Ovary (tissue), 7 donors: ENCODE measurements at regions not wholly inside any gene's neighbourhood (a gene's known extent, or its start where the extent isn't known, plus 50 kb on each side); places are given as distances from the start of the nearest gene placed in this dataset.

ENCODE experiments used
- DNase-seq, 5 donors: peaks; one replicate each; pipeline ENCODE4 v3.0.0-alpha.2; 2019 to 2020
- H3K27ac ChIP-seq, 2 donors: fragments of 200-600 bp; one replicate each; pipeline versions ENCODE4 v1.5.1 to v1.8.0; 2019 to 2022
- H3K27me3 ChIP-seq: fragments of 200-600 bp; one replicate; pipeline ENCODE4 v1.8.0; 2022
- H3K36me3 ChIP-seq: fragments of 200-600 bp; sonication (generic); one replicate; pipeline ENCODE4 v1.5.1; 2019
- H3K4me1 ChIP-seq: one replicate; pipeline ENCODE4 v1.8.1; 2013; ENCODE audit warnings: mild to moderate bottlenecking, moderate library complexity; ENCODE audit not compliant: insufficient read depth
- H3K4me3 ChIP-seq: fragments of 200-600 bp; sonication (generic); one replicate; pipeline ENCODE4 v1.5.1; 2017
- H3K9me3 ChIP-seq, 2 donors: fragments of 200-600 bp in 1 of 2; sonication (generic) in 1 of 2; one replicate each; pipeline versions ENCODE4 v1.5.1 to v1.8.1; 2013 to 2019; ENCODE audit warnings: mild to moderate bottlenecking in 1 of 2, moderate library complexity in 1 of 2
- EP300 ChIP-seq: sonication (generic); formaldehyde crosslinking; IDR thresholded peaks from one replicate; pipeline ENCODE4 v1.6.1; 2017; ENCODE audit warnings: antibody characterized with exemption
- POLR2A ChIP-seq: fragments of 450-650 bp; IDR thresholded peaks from one replicate; pipeline ENCODE4 v1.6.1; 2017; ENCODE audit warnings: antibody characterized with exemption, mild to moderate bottlenecking, moderate library complexity
- WGBS, 3 donors: extraction: QIAGEN DNeasy Blood & Tissue Kit in 1 of 3; methylation state at CpG; one replicate each; pipeline versions ENCODE4 v1.1.5 to v1.1.7; 2013 to 2017; 5-methylcytosine and 5-hydroxymethylcytosine counted together
- intact Hi-C, 4 donors: fragments of 100-400 bp; cut with DNase I; formaldehyde crosslinking; loops; one replicate each; pipeline versions ENCODE4 v1.11.0 to v1.15.1; 2022 to 2023
- TF ChIP-seq, protein P1 (sequence below), 3 donors: fragments of 450-650 bp in 2 of 3; fragments of 200-600 bp in 1 of 3; IDR thresholded peaks; one replicate each; pipeline versions ENCODE4 v1.5.1 to v1.8.0; 2016 to 2022; ENCODE audit warnings: antibody characterized with exemption in 3 of 3, mild to moderate bottlenecking in 1 of 3
- donor health status: DM: no; HTN: no; CAD: no; lungs with moderate emphysema.
- donor health status: DM: no; HTN: no; CAD: no.
- donor health status: Bipolar disorder and iron deficiency.
- donor health status: DM: no; HTN: no; CAD: no.
- donor health status: DM: yes; HTN: yes; CAD: no.

DNA sequence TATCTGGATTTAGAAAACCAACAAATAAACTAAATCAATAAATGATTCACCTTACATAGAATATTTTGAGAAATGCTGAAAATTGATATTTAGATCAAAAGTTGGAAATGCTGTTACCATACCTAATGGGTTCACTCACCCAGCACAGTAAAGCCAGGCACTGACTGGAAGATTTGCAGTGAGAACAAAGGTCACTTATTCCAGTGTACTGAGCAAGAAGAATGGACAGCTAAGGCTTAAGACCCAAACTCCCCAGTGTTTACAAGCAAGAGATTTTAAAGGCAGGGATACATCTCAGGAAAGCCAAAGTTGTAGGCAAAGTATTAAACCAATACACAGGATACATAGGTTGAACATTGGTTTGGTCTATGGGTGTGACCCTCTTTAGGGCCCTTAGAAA is 523.9 kb upstream of the PCDH9 start:
- Histone ChIP-seq H3K9me3 (no peaks in the 10 kb centered on the region), H3K27me3 (no peaks in the 10 kb centered on the region), H3K27ac (no peak overlapping the region), H3K4me3 (no peak overlapping the region), H3K36me3 (no peaks in the 10 kb centered on the region), H3K4me1 (no peaks in the 10 kb centered on the region)
- DNase-seq = no peak
- intact Hi-C loops = no loop called here
- TF ChIP-seq POLR2A (no peak), EP300 (no peak)
- TF ChIP-seq, protein P1, sequence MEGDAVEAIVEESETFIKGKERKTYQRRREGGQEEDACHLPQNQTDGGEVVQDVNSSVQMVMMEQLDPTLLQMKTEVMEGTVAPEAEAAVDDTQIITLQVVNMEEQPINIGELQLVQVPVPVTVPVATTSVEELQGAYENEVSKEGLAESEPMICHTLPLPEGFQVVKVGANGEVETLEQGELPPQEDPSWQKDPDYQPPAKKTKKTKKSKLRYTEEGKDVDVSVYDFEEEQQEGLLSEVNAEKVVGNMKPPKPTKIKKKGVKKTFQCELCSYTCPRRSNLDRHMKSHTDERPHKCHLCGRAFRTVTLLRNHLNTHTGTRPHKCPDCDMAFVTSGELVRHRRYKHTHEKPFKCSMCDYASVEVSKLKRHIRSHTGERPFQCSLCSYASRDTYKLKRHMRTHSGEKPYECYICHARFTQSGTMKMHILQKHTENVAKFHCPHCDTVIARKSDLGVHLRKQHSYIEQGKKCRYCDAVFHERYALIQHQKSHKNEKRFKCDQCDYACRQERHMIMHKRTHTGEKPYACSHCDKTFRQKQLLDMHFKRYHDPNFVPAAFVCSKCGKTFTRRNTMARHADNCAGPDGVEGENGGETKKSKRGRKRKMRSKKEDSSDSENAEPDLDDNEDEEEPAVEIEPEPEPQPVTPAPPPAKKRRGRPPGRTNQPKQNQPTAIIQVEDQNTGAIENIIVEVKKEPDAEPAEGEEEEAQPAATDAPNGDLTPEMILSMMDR (IDR thresholded peaks at IDR 0.05) = no peak

DNA sequence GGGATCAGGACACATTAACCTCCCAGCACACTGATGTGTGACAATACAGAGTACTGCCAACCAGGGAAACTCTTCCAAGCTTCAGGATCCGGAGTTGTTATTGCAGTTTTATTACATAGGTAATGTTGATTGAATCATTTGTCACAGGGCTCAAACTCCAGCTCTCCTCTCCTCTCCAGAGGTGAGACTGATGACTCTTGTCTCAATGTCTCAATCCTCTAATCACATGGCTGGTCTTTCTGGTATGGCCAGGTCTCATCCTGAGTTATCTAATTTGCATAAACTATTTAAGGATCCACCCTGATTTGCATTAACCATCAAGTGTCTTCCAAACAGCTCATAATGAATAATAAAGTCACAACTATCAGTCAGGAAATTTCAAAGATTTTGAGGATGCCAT is 522.6 kb upstream of the PCDH9 start:
- H3K4me1 ChIP-seq = no peaks in the 10 kb centered on the region
- H3K27me3 ChIP-seq = no peaks in the 10 kb centered on the region
- no peak for TF ChIP-seq EP300
- TF ChIP-seq, protein P1 (IDR thresholded peaks at IDR 0.05) = no peak
- no peak for TF ChIP-seq POLR2A
- intact Hi-C loops = no loop called here
- 86 to 89% (median 89%) methylated on average over 1 of the region's 1 CpG for WGBS, 3 donors
- no peaks in the 10 kb centered on the region for H3K36me3 ChIP-seq
- no peak for DNase-seq
- no peak overlapping the region for H3K27ac ChIP-seq
- no peak overlapping the region for H3K4me3 ChIP-seq
- no peaks in the 10 kb centered on the region for H3K9me3 ChIP-seq

DNA sequence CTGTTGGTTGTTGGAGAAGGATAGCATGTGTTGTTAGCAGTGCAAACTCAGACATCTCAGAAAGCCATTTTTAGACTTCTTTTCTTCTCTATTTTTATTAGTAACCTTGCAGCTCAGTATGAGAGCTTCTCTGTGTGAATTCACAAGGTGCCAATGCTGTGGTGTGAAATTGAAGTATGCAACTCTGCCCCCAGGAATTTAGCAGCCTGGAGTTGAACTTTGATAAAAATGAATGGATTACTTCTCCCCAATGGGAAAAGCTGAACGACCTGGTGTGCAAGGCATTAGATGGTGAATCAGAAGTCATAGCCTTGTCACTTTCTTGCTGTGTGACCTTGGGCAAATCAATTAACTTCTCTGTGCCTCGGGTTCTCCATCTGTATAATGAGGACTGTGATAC is 512.3 kb upstream of the PCDH9 start:
- 8 to 38% (median 10%) methylated on average over 2 of the region's 2 CpGs for WGBS, 3 donors
- no peak overlapping the region for H3K4me3 ChIP-seq
- H3K27me3 ChIP-seq = no peaks in the 10 kb centered on the region
- intact Hi-C loops = no loop called here
- no peaks in the 10 kb centered on the region for H3K4me1 ChIP-seq
- H3K27ac ChIP-seq = no peak overlapping the region
- no peaks in the 10 kb centered on the region for H3K36me3 ChIP-seq
- no peak for DNase-seq
- no peak for TF ChIP-seq EP300
- TF ChIP-seq, protein P1 (IDR thresholded peaks at IDR 0.05) = no peak
- no peak for TF ChIP-seq POLR2A
- no peaks in the 10 kb centered on the region for H3K9me3 ChIP-seq

DNA sequence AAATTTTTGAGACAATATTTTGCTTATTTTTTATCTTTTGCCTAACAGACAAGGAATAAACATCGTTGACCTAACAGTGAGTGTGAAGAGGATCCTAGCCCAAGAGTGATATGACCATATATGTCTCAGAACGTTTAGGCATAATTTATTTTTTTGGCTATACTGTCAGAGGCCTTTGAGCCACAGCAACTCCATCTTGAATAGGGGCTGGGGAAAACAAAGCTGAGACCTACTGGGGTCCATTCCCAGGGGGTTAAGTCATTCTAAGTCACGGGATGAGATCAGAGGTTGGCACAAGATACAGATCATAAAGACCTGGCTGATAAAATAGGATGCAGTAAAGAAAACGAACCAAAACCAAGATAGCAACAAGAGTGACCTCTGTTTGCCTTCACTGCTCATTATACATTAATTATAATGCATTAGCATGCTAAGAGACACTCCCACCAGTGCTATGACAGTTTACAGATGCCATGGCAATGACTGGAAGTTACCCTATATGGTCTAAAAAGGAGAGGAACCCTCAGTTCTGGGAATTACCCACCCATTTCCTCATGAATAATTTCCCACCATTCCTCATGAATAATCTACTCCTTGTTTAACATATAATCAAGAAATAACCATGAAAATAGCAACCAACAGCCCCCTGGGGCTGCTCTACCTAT is 510.9 kb upstream of the PCDH9 start:
- no peak overlapping the region for H3K4me3 ChIP-seq

More for the DNA sequence above, 510.9 kb upstream of the PCDH9 start:
- no peaks in the 10 kb centered on the region for H3K27me3 ChIP-seq
- no peak for TF ChIP-seq POLR2A
- TF ChIP-seq, protein P1 (IDR thresholded peaks at IDR 0.05) = no peak
- TF ChIP-seq EP300 = no peak
- no peaks in the 10 kb centered on the region for H3K36me3 ChIP-seq
- no peak overlapping the region for H3K27ac ChIP-seq
- intact Hi-C loops = no loop called here
- H3K9me3 ChIP-seq = no peaks in the 10 kb centered on the region
- 56 to 62% (median 57%) methylated on average over 4 of the region's 4 CpGs for WGBS, 3 donors
- H3K4me1 ChIP-seq = no peaks in the 10 kb centered on the region
- DNase-seq = no peak
